Medulla oblongata (tissue), 1 donor: ENCODE measurements at regions not wholly inside any gene's neighbourhood (a gene's known extent, or its start where the extent isn't known, plus 50 kb on each side); places are given as distances from the start of the nearest gene placed in this dataset.

ENCODE experiments used
- DNase-seq: peaks from one replicate; pipeline ENCODE4 v3.0.0-alpha.2; 2015; ENCODE audit errors: extremely low spot score

DNA sequence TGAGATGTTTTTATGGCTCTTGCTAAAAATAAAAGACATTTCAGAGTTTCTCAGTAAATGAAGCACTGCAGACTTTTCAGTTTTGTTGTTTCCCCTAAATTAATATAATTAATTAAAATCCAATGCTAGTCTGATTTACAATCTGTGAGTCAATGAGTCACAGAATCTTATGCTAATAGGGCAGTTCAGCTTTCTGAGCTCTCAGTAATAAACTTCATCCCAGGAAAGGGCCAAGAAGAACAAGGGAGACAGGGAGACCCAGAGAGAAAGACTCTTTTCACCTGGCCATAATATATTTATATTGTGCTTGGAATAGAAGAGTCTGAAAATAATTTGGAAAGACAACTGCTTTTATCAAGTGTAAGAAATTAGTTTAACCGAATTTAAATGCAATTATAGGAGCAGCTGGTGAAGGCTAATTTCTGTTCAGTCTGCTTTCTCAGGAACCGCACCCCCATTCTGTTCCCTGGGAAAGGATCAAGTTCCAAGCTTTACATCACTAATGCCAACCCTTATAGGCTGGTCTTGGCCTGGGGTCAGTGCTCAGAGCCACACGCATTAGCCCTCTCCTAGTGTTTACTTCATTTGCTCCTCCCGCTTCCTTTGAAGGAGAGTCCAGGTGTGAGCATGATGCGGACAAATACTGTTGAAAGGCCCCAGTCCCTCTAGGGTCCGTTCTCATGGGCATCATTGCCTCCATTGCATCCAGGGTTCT is 145.6 kb downstream of the ZBTB18 start:
- DNase-seq = no peak

DNA sequence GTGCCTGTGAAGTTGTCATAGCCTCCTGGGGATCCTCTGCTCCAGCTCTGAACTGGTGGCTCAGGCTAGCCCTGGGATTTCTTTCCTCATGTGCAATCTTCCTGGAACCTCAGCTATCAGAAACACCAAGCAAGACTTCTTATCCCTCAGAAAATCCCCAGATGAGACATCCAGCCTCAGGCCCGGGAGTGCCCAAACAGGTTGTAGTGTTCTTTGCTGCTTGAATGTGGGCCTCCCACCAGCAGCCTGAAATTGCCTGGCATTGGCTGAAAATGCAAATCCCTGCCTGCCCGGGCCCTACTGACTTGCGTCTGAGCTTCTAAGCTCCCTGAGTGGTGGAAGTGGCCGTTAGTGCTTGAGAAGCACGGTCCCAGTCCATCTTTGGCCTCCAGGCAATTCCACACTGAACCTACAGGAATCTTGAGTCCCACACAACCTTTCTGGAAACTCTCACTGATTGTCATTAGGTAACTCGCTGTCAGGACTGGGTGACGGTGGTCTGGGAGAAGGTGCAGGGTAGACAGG is 146.8 kb downstream of the ZBTB18 start:
- DNase-seq = no peak

DNA sequence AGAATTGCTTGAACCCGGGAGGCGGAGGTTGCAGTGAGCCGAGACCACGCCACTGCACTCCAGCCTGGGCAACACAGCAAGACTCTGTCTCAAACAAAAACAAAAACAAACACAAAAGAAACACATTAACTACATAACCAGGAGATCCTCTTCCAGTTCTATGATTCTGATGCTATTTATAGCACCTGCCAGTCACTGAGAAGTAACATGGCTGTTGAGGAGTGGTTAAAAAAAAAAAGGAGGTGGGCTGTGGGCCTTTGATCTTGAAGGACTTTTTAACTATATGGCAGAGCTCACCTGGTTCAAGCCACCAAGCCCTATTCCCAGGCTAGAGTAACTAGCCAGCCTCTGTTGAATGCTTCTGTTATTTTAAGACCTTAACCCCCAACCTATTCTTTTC is 148.8 kb downstream of the ZBTB18 start:
- no peak for DNase-seq

DNA sequence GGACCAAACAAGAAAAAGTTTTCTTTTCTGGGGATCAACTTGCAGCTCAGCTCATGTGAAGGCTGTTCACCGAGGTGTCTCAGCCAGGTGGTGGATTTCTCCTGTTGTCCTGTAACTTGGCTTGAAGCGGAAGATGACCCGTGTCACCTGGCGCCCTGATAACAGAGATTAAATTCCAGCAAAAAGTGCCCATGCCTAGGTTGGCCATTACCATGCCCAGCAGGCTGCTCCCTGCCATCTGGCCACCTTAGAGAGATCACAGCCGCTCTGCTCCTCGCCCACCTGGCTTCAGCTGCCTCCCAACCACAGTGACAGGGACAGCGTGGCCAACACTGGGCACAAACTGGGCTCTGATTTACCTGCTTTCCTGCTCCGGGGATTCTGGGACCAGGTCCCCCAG is 149.5 kb downstream of the ZBTB18 start:
- no peak for DNase-seq

DNA sequence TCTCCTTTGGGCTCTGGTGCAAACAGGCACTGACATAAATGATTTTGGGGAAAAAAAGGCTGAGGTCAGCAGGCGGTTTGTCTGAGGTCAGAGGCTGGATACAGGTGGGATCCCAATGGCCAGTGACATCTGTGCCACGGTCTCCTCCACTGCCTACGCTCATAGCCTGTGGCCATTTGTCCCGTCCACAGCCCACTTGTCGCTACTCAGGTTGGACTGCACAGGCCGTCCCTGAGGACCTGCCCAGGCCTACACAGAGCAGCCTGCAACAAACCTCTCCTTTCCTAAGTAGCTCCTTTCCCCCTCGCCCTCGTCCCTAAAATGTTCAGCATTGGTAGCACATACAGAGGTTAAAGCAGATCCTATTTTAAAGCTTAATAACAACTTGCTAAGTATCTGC is 150.7 kb downstream of the ZBTB18 start:
- no peak for DNase-seq

DNA sequence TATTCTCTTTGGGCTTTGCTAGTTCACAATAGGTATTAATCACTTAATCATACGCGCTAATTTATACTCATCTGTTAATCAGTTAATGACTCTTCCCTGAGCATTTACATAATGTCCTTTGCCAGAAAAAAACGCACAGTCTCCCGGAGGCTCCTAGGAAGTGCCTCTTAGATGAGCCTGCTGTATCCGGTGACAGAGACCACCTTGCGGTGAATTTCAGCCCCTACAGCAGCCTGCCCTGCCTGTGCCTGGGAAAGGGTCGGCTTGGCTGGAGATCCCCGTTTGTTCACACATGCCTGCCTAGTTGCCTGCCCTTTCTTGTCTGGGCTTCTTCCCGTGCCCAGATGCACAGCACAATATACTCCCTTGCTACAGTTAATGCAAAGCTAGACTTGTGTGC is 152.9 kb downstream of the ZBTB18 start:
- no peak for DNase-seq

DNA sequence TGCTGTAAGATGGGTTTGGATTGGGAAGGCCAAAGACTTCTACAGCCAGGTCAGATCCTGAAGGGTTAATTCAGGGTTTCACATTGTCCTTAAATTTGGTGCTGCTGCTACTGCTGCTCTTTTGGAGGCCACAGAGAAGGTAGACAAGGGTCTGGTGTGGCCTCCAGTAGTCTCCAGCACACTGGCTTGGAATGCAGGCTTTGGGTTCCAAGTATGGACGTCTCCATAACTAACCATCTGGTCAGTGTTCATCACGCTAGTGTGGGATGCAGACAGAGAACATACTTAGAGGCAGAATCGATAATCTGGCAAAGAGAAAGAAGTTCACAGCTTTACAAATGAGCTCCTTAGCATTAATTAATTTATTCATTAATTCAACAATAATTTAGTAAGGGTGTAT is 154.1 kb downstream of the ZBTB18 start:
- DNase-seq = no peak

DNA sequence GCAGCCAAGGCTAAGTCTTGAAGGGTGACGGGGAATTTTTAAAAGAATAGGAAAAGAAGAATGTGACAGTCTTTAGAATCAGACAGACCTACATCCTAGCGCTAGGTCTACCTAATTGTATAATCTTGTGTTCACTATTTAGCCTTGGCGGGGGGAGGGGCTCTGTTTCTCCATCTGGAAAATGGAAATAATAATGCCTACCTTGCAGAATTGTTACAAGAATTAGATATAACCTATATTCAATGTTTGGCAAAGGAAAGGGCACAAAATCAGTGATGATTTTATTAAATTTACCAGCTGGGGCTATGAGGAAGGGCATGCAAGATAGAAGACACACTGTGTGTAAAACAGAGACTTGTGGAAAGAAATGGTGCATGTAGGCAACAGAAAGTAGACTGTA is 154.8 kb downstream of the ZBTB18 start:
- DNase-seq = no peak

DNA sequence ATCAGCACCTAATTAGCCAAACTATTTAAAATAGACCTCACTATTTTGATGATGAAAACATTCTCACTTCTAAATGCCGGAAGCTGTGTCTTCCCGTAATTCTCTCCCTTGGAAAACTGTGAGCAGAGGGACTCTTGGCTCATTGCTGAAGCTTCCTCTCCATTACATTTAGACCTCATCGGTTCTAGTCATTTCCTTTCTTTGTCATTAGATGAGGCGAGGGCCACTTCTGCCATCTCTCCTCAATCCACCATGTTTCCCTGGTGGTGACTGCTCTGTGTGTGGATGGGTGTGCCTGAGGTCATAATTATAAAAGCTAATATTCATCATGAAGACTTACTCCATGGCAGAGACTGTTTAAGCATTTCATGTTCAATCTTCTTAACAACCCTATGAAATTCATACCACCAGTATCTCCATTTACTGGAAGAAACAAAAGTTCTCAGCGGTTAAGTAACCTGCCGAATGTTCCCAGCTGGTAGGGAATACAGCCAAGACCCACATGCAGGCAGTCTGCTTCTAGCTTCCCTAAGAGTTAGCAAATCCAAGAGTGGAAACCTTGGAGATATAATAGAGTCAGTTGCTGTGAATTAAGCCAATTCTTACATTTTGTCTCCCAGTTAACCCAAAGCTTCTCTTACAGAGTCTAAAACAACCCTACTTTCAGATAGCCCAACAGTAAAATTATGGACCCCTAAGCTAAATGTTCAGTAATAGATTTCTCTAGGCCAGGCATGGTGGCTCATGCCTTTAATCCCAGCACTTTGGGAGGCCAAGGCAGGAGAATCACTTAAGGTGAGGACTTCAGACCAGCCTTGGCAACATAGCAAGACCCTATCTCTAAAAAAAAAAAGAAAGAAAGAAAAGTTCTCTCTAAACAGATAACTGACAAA is 156.2 kb downstream of the ZBTB18 start:
- DNase-seq = no peak

DNA sequence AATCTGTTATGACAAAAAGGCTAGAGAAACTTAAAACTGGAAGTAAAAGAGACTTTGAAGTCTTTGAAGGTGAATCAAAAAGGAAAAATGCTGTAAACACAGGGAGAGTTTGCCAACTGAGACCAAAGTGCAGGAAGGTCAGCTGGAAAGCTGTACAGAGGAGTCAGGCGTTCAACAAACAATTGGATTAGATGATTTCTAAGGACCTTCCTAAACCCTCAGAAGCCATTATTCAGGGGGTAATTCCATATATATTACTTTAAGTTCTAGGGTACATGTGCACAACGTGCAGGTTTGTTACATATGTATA is 156.8 kb downstream of the ZBTB18 start:
- no peak for DNase-seq

DNA sequence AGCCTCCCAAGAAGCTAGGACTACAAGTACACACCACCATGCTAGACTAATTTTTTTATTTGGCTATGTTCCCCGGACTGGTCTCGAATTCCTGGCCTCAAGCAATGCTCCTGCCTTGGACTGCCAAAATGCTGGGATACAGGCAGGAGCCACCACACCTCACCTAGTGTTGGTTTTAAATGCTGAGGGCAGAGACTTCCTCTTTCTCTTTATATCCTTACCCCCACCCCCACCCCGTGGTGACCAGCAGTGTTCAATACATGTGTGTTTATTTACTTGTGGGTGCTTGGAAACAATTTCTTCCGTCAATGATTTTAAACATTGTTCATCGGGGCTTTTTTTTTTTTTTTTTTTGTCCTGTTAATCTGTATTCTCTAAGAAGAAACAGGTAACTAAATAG is 158.9 kb downstream of the ZBTB18 start:
- DNase-seq = no peak

DNA sequence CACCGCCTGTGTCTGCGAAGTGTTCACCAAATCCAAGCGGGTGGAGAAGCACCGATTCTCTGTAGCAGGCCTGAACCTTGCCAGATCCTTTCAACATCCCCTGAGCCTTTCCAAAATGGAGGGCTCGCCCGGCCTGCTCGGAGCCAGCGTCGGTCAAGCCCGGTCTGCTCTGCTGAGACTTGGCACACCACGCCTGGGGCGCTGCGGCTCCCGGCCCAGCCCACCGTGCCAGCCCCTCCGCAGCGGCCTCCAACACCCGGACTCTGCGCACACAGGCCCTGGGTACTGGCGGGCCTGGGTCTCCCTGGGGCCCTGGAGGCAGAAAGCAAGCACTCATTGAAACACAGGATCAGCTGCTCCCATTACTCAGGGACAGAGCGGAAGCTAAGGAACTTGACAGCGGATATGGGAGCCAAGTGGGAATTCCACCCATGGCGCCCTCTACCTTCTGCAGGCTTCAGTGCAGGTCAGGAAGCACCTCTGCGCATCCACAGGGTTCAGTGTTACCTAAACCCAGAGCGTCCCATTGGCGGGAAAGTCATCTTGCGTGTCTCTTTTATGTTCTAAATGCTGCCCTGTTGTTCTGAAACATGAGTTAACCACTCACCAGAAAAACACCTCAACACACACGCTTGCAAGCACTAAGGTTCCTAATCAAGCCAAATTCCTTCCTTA is 159.9 kb downstream of the ZBTB18 start:
- DNase-seq = no peak

DNA sequence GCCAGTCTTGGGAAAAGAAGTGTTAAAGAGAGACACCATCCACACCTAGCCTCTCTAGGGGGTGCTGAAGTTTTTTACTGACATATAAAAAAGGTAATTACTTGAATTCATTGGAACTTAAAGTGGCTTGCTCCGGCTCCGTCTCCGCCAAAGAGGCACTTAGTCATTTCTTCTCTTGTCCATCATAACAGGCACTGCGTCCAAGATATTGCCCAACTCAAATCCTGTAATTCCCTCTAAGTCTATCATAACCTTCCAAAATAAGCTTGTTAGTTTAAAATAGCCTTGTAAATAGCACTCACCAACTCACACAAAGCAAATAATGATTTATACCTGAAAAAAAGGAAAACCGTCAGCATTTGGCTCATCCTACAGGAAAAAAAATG is 160.5 kb downstream of the ZBTB18 start:
- no peak for DNase-seq

DNA sequence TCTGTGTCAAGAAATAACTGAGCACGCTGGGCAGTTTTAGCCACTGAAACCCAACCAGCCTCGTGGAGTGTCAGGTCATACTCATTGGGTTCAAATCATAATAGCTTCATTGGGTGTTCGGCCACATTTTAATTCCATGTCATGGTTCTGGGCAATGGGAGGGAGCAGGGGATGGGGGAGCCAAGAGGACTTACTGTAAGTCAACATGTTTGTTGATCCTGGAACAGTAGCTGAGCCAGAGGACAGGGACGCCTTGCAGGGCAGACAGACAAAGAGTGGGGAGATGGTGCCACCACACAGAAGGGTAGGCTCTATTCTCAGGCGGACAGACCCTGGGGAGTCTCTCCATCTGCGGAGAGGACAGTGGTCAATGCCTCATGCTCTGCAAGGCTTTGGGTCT is 161.1 kb downstream of the ZBTB18 start:
- DNase-seq = no peak

DNA sequence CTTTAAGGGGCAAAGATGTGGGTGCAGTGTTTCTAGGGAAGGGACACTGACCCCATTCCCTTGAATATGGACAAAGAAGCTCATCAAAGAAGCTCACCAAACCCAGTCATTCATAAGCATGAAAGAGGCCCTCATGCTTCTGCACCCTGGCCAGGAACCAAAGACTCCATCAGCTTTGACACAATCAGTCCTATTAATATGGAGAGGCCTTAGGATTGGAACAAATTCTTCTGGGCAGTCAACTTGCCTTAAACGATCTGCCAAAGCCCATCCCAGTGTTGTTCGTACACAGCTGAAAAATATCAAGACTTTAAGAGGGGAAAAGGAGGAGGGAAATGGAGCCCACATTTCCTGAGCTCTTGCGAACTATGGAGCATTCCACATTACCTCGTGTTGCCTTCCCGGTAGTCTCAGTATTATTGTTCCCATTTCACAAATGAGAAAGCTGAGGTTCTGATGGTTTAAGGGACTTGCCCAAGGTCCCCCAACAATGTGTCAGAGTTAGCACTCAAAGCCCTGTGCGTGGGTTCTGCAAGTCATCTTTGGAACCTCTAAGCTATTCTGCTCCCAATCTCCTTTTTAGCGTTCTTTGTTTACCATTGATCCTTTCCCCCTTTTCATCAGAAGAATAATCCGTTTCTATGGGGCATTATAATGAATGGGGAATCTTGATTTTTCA is 161.9 kb downstream of the ZBTB18 start:
- peak; percentile 67 for DNase-seq

DNA sequence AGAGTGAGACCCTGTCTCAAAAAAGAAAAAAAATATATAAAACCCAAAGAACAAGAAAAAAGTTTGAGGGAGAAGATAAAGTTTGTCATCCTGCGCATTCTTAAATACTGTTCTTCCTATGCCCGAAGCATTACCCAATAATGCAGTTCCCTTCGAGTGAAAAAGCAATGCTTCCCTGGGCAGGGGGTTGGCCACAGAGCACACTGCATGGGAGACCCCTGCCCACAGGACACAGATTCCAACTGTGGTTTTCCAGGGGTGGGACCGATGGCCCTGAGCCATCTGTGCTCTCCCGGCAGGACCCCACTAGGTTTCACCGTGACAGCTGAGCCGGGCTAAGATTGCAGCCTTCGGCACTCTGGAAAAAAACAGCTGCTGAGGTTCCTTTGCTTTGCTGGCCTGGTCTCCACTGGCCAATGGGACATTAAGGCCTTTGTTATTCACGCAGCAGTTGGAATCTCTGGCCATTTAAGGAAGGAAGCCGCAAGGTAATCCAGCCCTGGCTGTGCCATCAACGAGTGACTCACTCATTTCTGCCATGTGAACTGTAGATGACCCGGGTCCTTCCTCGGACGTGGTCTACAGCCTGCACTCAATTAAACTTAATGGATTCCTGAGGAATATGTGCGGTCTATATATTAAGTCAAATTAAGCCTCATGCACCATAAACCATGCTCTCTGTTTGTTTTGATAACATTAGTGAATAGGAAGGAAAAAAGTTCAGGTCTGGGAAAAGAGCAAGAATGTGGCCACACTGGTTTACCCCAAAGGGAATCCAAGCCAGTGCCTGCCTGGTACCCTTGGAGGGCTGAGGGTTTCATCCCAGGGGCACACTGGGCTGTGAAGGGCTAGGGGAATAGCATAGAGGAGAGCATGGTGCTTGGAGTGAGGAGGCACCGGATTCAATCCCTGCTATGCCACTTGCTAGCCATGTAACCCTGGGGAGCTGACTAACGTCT is 163.2 kb downstream of the ZBTB18 start:
- DNase-seq = no peak

DNA sequence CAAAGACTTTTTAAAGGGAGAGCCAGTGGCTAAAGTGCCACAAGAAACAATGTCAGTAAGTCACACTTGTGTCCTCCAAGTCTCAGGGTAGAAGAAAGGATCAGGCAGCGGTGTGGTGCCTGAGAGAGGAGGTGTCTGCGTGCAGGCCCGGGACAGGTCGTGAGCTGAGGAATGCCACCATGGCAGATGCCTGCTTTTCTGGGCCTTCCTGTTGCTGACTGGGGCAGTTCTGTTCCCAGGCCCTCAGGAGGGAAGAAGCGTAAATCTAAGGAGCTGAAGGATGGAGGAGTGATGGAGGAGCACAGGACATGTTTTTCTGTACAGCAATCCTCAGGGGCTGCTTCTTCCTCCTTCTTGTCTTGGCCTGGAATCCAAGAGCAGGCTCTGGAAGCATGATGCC is 165.8 kb downstream of the ZBTB18 start:
- no peak for DNase-seq

DNA sequence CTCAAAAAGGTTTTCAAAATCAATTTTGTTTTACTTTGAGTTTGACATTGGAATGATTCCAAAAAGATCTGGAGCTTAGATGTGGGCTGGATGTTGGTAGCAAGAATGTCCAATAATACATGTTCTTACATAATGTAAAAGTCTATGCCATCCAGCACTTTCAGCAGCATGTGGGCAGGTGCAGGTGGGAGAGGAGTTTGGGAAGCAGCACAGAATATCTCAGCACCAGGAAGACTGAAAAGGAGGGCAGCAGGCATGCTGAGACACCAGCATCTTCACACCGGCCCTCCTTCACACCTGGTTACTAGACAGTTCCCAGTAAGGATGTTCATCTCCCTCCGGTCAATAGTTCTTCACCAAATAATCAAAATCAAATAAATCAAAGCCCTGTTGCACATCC is 166.6 kb downstream of the ZBTB18 start:
- no peak for DNase-seq

DNA sequence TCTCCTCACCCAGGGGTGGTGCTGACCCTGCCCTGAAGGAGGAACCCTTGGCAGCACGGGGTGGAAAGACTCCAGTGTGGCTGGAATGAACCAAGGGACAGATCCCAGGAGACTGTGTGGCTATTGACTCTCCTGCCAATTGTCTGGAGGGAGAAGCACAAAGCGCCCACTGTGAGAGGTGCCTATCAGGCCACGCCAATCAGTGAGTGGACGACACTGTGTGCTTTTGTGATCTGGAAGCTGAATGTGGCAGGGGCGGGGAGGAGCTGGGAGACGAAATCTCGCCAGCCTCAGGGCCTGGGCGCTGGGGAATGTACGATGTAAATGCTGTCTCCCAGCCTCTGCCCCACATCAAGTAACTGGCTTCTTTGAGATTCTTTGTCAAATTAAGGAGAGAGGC is 167.1 kb downstream of the ZBTB18 start:
- peak; percentile 87 for DNase-seq

DNA sequence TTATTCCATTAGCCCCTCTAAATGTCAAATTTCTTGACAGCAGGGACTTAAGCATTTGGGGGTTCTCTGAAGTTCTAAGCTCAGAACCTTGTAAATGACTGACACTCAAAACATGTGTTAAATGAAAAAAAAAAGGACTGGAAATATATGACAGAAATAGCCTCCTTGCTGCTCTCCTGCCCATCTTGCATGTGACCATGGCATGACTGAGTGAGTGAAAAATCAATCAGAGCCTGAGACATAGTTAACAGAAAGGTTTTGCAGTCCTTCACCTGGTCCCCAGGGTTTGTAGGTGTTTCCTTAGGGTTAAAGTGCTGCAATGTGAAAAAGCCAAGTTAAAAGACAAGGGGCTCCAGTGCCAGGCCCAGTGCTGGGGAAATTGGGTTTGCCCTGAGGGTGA is 168.1 kb downstream of the ZBTB18 start:
- DNase-seq = no peak

DNA sequence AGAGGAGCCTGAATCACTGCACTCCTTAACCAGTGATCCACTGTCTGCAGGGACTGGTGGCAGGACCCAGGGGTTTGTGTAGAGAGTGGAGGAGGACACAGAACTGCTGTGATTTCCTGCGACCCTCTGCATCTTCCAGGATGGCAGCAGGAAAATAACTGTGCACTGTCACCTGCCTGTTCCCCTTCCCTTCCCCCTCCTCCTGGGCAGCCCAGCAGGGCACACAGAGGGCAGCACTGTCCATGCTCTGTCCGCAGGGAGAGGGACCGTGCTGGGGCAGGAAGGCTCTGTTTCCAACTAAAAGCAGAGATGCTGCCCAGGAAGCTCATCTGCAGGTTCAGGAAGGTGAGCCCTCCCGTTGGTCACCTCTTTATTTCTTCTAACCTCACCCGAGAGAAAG is 168.7 kb downstream of the ZBTB18 start:
- no peak for DNase-seq
